Smooth muscle cell (in vitro differentiated cells): ENCODE measurements at regions not wholly inside any gene's neighbourhood (a gene's known extent, or its start where the extent isn't known, plus 50 kb on each side); places are given as distances from the start of the nearest gene placed in this dataset.

Source experiments
- DNase-seq: peaks from one replicate; lab custom pipeline; 2025; ENCODE audit not compliant: unreplicated experiment; lab: John Stamatoyannopoulos, UW
- H2AFZ ChIP-seq: fragments of 200-600 bp; sonication (generic); 2 replicates; pipeline ENCODE4 v1.6.0; 2016; ENCODE audit warnings: antibody characterized with exemption, low read depth, mild to moderate bottlenecking
- H3F3A ChIP-seq: fragments of 200-600 bp; sonication (generic); 2 replicates; pipeline ENCODE4 v1.6.0; 2017; ENCODE audit warnings: antibody characterized with exemption, low read depth
- H3K27ac ChIP-seq: fragments of 200-600 bp; sonication (generic); 2 replicates; pipeline ENCODE4 v1.5.1; 2016; ENCODE audit warnings: low read depth, mild to moderate bottlenecking
- H3K27me3 ChIP-seq: fragments of 200-600 bp; sonication (generic); 2 replicates; pipeline ENCODE4 v1.6.1; 2016; ENCODE audit warnings: low read depth, mild to moderate bottlenecking
- H3K36me3 ChIP-seq: fragments of 200-600 bp; sonication (generic); 2 replicates; pipeline ENCODE4 v1.5.1; 2016; ENCODE audit warnings: low read depth
- H3K4me1 ChIP-seq: fragments of 200-600 bp; sonication (generic); 2 replicates; pipeline ENCODE4 v1.5.1; 2016; ENCODE audit warnings: low read depth
- H3K4me2 ChIP-seq: fragments of 200-600 bp; sonication (generic); 2 replicates; pipeline ENCODE4 v1.6.0; 2016; ENCODE audit warnings: mild to moderate bottlenecking
- H3K4me3 ChIP-seq: fragments of 200-600 bp; sonication (generic); 2 replicates; pipeline ENCODE4 v1.5.1; 2016; ENCODE audit warnings: mild to moderate bottlenecking
- H3K79me2 ChIP-seq: fragments of 200-600 bp; sonication (generic); 2 replicates; pipeline ENCODE4 v1.6.0; 2016; ENCODE audit warnings: low read depth, mild to moderate bottlenecking
- H3K9ac ChIP-seq: fragments of 200-600 bp; sonication (generic); 2 replicates; pipeline ENCODE4 v1.6.0; 2016; ENCODE audit warnings: low read depth
- H3K9me3 ChIP-seq: fragments of 200-600 bp; sonication (generic); replicated peaks from 2 replicates; pipeline ENCODE4 v1.5.1; 2016; ENCODE audit warnings: low read depth
- H4K20me1 ChIP-seq: fragments of 200-600 bp; sonication (generic); 2 replicates; pipeline ENCODE4 v1.6.0; 2016; ENCODE audit warnings: low read depth
- WGBS: methylation state at CpG from one replicate; pipeline ENCODE4 v1.1.7; 2016; ENCODE audit warnings: low lambda C conversion rate; 5-methylcytosine and 5-hydroxymethylcytosine counted together
- TF ChIP-seq, protein P1 (sequence below): fragments of 200-600 bp; sonication (generic); IDR thresholded peaks from 2 replicates; pipeline ENCODE4 v1.5.1; 2017; ENCODE audit warnings: borderline replicate concordance, mild to moderate bottlenecking, antibody characterized with exemption; ENCODE audit not compliant: insufficient read depth, poor library complexity, severe bottlenecking

- Histone ChIP-seq H3K9me3 (no peaks in the 10 kb centered on the region), H2AFZ (no peak overlapping the region), H3K27ac (no peak overlapping the region), H3K79me2 (no peaks in the 10 kb centered on the region), H3K9ac (no peak overlapping the region), H3K4me2 (no peak overlapping the region), H3K4me3 (no peak overlapping the region), H3K36me3 (no peaks in the 10 kb centered on the region), H3F3A (no peaks in the 10 kb centered on the region), H3K4me1 (no peaks in the 10 kb centered on the region), H4K20me1 (no peaks in the 10 kb centered on the region), H3K27me3 (no peaks in the 10 kb centered on the region)
- TF ChIP-seq, protein P1, sequence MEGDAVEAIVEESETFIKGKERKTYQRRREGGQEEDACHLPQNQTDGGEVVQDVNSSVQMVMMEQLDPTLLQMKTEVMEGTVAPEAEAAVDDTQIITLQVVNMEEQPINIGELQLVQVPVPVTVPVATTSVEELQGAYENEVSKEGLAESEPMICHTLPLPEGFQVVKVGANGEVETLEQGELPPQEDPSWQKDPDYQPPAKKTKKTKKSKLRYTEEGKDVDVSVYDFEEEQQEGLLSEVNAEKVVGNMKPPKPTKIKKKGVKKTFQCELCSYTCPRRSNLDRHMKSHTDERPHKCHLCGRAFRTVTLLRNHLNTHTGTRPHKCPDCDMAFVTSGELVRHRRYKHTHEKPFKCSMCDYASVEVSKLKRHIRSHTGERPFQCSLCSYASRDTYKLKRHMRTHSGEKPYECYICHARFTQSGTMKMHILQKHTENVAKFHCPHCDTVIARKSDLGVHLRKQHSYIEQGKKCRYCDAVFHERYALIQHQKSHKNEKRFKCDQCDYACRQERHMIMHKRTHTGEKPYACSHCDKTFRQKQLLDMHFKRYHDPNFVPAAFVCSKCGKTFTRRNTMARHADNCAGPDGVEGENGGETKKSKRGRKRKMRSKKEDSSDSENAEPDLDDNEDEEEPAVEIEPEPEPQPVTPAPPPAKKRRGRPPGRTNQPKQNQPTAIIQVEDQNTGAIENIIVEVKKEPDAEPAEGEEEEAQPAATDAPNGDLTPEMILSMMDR = peak; percentile 29
- WGBS = 90% methylated on average over 2 of the region's 2 CpGs
- DNase-seq = no peak
Observed at GRCh38 chr12:88393017-88393767, 187.1 kb downstream of the KITLG start.

DNA sequence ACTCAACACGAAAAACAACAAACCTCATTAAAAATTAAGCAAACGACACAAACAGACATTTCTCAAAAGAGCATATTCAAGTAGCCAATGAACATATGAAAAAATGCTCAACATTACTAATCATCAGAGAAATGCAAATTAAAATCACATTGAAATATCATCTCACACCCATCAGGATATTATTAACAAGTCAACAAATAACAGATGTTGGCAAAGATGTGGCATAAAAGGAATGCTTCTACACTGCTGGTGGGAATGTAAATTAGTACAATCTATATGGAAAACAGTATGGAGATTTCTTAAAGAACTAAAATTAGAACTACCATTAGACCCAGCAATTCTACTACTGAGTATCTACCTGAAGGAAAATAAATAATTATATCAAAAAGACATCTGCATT, 182.2 kb downstream of the KITLG start:
- Histone ChIP-seq H2AFZ (no peak overlapping the region), H3K27me3 (no peaks in the 10 kb centered on the region), H3K4me2 (no peak overlapping the region), H3K4me3 (no peak overlapping the region), H3K9me3 (no peaks in the 10 kb centered on the region), H3K36me3 (no peaks in the 10 kb centered on the region), H3K4me1 (no peaks in the 10 kb centered on the region), H4K20me1 (no peaks in the 10 kb centered on the region), H3K27ac (no peak overlapping the region), H3F3A (no peaks in the 10 kb centered on the region), H3K79me2 (no peaks in the 10 kb centered on the region), H3K9ac (no peak overlapping the region)
- DNase-seq = no peak
- TF ChIP-seq, protein P1 = no peak
- WGBS = 89% methylated on average over 2 of the region's 2 CpGs

DNA sequence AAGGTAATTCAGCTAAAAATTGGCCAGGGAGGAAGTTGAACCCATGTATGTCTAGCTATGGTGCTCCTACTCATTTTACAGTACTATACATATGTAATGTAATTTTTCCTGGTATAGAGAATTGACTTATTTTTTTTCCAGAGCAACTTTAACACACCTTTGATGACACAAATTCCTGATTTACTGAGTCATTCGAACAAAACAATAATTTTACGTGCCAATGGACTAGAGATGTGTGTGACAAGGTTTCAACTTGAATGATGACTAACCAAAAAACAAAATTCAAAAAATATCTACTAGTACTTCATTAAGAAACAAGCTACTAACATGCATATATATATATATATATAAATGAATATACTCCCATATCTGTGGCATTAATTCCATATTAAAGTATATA, 180.5 kb downstream of the KITLG start:
- no peaks in the 10 kb centered on the region for H3K4me1 ChIP-seq
- H3K27me3 ChIP-seq = no peaks in the 10 kb centered on the region
- no peaks in the 10 kb centered on the region for H3F3A ChIP-seq
- H3K9ac ChIP-seq = no peak overlapping the region
- H3K79me2 ChIP-seq = no peaks in the 10 kb centered on the region
- no peak overlapping the region for H2AFZ ChIP-seq
- H3K36me3 ChIP-seq = no peaks in the 10 kb centered on the region
- H4K20me1 ChIP-seq = no peaks in the 10 kb centered on the region
- WGBS = 96% methylated on average over 2 of the region's 2 CpGs
- TF ChIP-seq, protein P1 = no peak
- no peak for DNase-seq
- no peak overlapping the region for H3K4me3 ChIP-seq
- no peaks in the 10 kb centered on the region for H3K9me3 ChIP-seq
- H3K4me2 ChIP-seq = no peak overlapping the region
- no peak overlapping the region for H3K27ac ChIP-seq

- H3K27me3 ChIP-seq = no peaks in the 10 kb centered on the region
- H3K36me3 ChIP-seq = no peaks in the 10 kb centered on the region
- no peaks in the 10 kb centered on the region for H3K79me2 ChIP-seq
- no peak overlapping the region for H3K27ac ChIP-seq
- H4K20me1 ChIP-seq = no peaks in the 10 kb centered on the region
- TF ChIP-seq, protein P1 = no peak
- WGBS = 92% methylated on average over 3 of the region's 3 CpGs
- H3K4me1 ChIP-seq = no peaks in the 10 kb centered on the region
- no peak overlapping the region for H3K9ac ChIP-seq
- no peak overlapping the region for H3K4me3 ChIP-seq
- no peaks in the 10 kb centered on the region for H3F3A ChIP-seq
- H3K9me3 ChIP-seq = no peaks in the 10 kb centered on the region
- DNase-seq = no peak
- H2AFZ ChIP-seq = no peak overlapping the region
- no peak overlapping the region for H3K4me2 ChIP-seq
Observed at GRCh38 chr12:88400302-88400701, 180.0 kb downstream of the KITLG start.
